HL-60/S4 treated with retinoic acid at 250 ng/mL for 4 days and 3 days (cell line): ENCODE measurements at regions not wholly inside any gene's neighbourhood (a gene's known extent, or its start where the extent isn't known, plus 50 kb on each side); places are given as distances from the start of the nearest gene placed in this dataset.
"Not testable (repeated sequence)": the region's sequence is repeated elsewhere in the genome, so short reads cannot be mapped to it uniquely, and the experiment has no call there.

Experiments
- in situ Hi-C: fragments of 300-500 bp; cut with MboI; formaldehyde crosslinking; loops from 2 replicates; pipeline ENCODE4 v1.7.0; 2022; ENCODE audit warnings: low sequenced_read_pairs

DNA sequence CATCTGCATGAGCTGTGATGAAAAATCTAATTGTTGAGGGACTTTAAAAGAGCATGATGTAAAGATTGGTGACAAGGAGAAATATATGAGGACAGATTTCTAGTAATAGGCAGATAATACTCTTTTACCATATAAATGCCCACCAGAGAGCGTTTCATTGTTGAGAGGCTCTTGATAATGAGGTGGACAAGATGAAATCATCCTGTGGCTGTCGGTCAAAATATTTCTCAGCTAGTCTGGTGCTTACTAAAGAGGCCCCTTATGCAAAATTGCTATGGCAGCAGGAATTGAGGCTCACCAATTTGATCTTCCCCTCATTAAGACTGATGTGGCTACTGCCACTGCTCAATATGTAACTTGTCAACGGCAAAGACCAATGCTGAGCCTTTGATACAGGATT is 225.0 kb upstream of the RASGRP1 start:
- in situ Hi-C loops = no loop called here

DNA sequence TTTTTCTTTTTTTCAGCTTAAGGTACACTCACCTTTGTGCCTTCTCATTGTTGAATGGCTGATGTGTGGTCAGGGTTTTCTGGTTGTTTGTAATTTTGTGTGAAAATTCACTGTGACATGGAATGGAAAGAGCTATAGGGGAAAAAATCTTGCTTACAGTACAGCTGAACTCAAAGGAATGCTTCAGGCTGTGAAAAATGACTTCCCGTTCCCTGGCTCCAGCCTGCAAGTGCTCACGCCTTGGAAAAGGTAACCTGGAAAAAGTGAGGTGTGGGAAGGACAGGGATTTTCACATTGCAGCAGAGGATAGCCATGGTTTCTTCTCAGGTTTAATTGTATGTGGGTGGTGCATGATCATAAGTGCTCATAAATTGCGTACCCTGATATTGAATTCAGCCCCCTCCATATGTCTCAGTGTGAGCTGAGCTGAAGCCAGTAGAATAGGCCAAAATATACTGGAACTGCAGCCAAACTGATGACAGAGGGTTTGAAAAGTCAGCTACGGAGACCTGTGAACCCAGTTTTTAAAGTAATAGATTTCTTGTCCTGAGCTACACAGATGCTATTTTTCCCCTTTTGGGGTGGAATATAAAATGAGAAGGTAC is 228.7 kb upstream of the RASGRP1 start:
- in situ Hi-C loops = no loop called here

DNA sequence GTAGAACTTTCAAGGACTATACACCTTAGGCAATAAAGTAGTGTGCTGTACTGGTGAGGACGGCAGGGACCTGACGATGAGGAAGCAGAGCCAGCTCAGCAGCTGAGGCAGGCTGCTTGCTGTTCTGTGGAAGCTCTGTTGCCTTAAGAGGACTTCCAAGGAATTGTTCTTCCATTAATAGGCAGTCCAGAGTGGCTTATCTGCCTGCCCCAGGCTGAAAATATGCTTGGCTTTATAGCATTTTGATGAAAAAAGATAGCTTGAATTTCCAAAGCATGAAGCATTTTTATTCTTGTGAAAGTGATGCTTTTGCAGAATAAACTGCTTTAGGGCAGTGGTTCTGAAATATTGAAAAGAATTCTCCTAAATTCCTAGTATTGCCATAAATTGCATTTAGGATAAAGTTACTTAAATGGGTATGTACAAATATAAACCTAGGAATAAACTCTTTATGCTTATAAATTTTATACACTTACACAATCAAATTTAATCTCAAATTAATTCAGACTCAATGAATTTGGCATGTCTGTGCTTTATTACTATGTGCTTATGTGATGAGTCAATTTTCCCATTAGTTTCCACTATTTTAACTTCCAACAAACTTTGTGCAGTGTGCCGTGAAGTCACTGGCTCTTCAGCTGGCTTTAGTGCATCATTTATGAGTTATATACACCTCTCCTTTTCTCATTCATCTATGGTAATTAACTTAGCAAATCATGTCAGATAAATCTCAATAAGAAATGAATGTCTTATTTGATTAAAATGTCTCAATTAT is 231.0 kb upstream of the RASGRP1 start:
- in situ Hi-C loops = no loop called here

DNA sequence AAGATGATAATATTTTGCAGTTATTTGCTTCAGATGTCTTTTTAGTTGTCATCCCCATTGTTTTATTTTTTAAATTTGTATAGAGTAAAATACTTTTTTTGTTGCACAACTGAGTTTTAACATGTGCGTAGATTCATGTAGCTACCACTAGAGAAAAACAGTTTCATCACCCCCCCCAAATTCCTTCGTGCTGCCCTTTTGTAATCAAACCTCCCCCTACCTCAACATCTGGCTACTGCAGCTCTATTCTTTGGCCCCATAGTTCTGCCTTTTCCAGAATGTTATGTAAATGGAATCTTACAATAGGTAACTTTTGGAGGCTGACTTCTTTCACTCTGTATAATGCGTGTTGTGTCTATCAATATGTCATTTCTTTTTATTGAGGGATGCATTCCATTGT is 232.0 kb upstream of the RASGRP1 start:
- in situ Hi-C loops = no loop called here

DNA sequence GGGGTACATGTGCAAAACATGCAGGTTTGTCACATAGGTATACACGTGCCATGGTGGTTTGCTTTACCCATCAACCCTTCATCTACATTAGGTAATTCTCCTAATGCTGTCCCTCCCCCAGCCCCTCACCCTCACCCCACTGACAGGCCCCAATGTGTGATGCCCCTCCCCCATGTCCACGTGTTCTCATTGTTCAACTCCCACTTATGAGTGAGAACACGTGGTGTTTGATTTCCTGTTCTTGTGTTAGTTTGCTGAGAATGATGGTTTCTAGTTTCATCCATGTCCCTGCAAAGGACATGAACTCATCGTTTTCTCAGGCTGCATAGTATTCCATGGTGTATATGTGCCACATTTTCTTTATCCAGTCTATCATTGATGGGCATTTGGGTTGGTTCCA is 232.9 kb upstream of the RASGRP1 start:
- in situ Hi-C loops = not testable (repeated sequence)

DNA sequence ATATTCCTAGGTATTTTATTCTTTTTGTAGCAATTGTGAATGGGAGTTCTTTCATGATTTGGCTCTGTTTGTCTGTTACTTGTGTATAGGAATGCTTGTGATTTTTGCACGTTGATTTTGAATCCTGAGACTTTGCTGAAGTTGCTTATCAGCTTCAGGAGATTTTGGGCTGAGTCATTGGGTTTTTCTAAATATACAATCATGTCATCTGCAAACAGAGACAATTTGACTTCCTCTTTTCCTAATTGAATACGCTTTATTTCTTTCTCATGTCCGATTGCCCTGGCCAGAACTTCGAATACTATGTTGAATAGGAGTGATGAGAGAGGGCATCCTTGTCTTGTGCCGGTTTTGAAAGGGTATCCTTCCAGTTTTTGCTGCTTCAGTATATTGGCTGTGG is 234.6 kb upstream of the RASGRP1 start:
- in situ Hi-C loops = not testable (repeated sequence)

DNA sequence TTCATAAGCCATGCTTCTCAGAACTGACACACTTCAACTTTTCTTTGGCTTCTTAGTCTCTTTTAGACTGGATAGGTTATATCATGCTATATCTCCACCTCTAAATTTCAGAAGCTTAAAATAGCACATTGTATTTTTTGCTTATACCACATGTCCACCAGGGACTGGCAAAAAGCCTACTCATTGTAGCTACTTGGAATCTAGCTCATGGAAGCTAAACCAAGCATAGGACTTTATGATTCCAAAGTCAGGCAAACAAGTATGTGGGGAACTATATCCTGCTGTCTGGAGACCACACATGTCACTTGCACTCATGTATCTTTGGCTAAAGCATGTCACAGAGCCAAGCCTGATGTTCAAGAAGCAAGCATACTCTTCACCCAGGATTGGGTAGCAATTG is 245.0 kb upstream of the RASGRP1 start:
- in situ Hi-C loops = loop anchor here (25.0 kb wide), 1 partner anchor 928 kb away; no protein-coding TSS in a partner anchor

DNA sequence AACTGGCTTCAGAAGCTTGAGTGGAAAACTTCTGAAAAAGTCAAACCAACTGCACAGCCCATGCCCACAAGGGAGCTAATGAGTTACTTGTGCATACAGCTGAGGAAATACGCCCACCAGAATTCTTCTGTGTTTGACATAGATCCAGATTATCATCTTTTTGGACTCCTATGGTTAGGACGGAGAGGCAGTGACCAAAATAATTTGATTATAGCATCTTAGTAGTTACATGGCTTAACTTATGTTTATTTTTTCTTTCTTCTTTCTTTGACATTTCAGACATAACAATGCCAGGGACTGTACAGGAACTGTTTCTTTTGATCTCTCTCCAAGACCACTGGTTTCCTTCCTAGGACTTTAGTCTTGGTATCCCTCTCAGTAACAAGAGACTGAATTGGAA is 246.1 kb upstream of the RASGRP1 start:
- in situ Hi-C loops = loop anchor here (25.0 kb wide), 1 partner anchor 927 kb away; no protein-coding TSS in a partner anchor

DNA sequence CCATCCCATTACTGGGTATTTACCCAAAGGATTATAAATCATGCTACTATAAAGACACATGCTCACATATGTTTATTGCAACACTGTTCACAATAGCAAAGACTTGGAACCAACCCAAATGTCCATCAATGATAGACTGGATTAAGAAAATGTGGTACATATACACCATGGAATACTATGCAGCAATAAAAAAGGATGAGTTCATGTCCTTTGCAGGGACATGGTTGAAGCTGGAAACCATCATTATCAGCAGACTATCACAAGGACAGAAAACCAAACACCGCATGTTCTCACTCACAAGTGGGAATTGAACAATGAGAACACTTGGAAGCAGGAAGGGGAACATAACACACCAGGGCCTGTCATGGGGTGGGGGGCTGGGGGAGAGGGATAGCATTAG is 249.6 kb upstream of the RASGRP1 start:
- in situ Hi-C loops = loop anchor here (25.0 kb wide), 1 partner anchor 923 kb away; no protein-coding TSS in a partner anchor

DNA sequence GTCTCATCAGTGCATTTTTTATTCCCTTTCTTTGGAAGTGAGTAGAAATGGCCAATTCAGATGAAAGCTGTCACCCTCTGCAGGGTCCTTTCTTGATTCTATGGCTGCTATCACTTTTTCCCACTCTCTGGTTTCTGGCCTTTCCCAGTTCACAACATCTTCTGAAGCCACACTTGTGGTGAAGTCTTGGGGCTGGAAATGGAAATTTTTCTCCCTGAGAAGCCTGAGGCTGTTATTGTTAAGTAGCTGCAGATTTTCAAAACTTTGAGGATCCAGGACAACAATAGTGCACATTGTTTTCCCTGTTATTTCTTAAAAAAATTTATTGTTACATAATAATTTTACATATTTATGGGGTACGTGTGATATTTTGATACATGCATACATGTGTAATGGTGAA is 250.3 kb upstream of the RASGRP1 start:
- in situ Hi-C loops = loop anchor here (25.0 kb wide), 1 partner anchor 922 kb away; no protein-coding TSS in a partner anchor

DNA sequence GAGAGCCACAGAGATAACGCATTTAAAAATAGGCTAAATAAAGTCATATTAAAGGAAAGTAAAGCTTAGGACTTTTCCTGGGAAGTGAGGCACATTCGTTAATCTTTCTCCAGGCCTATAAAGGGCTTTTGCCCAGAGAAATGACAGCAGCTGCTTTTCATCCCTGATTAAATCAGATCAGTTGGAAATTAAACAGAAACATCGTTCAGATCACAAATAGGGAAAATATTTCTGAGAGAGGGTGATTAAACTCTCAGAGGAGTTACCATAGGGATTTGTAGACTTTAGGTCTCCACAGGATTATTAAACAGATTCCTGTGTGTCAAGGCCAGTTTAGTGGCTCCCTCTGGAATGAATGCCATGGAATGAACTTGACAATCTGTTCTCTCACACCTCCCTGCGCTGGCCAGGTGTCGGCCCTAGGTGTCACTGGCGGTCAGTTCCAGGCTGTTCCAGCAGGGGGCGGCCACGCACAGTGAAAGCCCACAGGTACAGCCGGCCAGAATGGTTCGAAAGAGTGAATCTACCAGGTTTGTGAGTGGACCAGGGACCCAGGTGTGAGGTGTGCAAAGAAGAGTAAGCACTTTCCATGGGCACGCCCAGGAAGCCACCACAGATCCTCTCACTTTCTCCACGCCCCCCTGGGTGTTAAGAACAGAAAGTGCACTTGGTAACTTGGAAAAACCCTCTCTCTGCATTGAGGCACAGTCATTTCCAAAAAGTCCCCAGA is 253.0 kb upstream of the RASGRP1 start:
- in situ Hi-C loops = loop anchor here (25.0 kb wide), 1 partner anchor 920 kb away; no protein-coding TSS in a partner anchor

DNA sequence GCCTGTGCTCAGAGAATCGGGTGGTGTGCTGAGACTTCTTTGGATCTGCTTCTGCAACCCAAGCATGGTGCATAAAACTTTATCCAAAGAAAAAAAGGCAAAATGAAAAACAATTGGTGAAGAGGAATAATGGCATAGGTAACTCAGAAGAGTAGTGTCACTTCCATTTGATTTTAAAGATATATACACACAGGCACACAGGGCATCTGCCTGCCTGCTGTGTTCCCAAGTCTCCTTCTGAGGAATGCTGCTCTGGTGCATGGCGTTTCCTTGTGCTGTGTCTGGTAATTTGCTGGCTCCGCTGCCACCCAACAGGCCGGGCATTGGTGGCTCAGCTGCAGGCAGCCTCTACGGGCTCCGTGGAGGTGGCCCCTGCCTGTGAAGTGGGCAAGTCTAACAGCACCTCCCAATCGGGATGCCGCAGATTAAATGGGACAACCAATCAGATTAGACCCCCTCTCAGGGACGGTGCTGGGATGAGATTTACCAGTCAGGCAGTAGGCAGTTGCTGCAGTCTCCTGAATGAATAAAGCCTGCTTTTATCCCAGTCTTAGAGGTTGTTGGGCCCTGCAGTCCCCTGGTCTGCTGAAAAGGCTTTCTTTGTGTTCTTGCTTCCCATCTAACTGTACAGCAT is 253.7 kb upstream of the RASGRP1 start:
- in situ Hi-C loops = loop anchor here (25.0 kb wide), 1 partner anchor 919 kb away; no protein-coding TSS in a partner anchor

DNA sequence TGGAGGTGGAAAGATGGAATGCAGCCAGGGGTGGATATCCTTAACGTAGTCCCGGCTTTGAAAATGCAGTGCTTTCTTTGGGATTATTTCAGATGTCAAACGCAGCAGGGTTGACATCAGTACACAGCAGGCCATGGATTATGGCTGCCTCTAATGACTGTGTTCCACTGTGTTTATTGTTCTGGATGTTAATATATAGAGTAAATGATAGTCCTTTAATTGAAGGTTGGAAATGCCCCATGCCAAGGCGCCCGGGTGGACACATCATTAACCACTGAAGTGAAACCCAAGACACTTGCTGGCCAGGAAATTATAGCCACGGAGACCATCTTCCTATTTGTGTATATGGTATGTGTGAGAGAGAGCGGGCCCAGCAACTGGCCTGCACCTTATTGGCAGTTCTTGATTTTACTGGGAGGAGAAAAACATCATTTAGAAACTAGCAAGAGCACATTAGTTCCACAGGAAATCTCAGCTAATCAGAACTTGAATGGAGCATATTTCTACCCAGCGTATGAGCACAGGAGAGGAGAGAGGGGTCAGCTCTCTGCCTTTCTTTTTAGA is 254.9 kb upstream of the RASGRP1 start:
- in situ Hi-C loops = loop anchor here (25.0 kb wide), 1 partner anchor 918 kb away; no protein-coding TSS in a partner anchor

DNA sequence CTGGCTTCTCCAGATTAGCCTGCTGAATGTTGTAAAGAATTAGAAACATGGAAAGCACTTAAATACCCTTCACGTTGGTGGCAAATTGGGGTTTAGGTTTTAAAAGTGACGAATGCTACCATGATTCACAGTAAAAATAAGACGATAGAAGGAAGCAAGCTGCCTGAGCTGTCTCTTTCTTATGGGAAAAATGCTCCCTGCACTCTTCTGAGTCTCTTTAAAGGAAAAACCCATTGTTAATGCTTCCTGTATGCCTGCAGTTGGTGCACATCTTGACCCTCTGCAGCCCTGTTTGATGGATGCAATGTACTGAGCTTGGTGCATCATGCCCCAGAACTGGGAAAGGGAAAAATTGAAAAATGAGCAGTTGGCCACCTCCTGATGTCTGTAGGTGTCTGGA is 258.6 kb upstream of the RASGRP1 start:
- in situ Hi-C loops = loop anchor here (25.0 kb wide), 1 partner anchor 914 kb away; no protein-coding TSS in a partner anchor

DNA sequence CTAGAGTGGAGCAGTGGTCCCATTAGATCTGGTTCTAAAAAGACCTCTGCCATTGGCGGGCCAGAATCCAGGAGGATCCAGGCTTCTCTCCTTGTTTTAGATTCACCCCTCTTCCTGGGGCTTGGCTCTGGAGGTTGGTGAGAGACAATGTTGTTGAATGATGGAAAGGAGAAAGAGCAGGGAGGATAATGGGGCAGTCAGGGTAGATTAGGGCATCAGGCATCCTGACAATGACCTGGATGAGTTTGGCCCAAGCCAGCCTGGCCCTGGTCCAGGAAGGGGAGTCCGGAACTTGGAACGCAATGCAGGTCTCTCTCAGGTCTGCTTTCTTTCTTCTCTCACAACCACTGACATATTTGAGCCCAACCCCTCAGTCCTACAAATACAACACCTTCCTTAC is 260.1 kb upstream of the RASGRP1 start:
- in situ Hi-C loops = loop anchor here (25.0 kb wide), 1 partner anchor 913 kb away; no protein-coding TSS in a partner anchor

DNA sequence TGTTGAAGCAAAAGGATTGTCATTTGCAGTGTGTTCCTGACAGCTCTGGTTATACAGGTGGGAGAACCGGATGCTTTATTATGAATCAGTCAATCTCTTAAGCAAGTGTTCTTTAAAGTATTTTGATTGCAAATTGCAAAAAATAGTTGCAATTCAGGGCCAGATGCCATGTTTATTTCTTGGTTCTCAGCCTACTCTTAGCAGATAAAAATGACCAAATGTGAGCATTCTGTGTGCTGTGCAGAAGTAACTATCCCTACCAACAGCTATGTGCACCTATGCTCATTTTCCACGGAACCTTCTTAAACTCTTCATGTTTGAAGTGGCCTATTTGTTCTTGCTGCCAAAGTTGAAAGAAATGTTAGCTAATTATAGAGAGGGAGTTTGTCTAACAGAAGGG is 262.3 kb upstream of the RASGRP1 start:
- in situ Hi-C loops = no loop called here

DNA sequence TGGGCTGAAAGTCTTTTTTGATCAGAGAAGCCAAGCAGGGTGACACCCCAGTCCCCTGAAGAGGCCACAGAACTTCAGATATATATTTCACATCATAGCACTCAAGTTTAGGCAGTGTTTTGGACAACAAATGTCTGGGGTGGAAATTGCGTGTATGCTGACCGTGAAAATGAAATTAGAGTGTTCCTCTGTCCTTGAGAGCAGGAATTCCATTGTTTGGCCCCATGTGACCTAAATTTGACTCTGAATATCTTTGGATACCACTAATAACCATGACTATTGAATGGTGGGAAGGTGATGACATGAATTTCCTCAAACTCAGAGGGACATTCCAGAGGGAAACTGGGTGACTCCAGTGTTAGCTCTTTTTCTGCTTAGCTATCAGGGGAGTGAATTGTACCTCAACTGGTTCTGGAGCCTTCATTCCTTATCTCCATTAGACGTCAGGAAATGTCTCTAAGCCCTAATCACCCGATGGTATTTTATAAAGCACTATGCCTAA is 263.5 kb upstream of the RASGRP1 start:
- in situ Hi-C loops = no loop called here

DNA sequence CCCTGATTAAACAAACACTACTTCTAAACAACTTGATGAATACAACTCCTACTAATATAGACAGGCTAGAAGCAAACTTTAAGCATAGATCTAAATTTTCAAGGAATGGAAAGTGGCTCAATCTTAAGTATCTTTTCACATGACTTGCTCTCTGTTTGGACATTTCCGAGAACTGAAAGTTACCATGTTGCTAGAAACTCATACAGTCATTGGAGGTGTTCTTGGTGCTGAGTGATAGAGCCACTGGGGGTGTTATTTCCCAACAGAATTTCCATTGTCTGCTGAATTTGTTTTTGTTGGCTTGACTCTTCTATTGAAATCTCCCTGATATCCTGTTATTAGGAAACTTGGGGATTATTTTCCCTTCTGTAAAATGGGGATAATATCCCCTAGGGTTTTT is 264.5 kb upstream of the RASGRP1 start:
- in situ Hi-C loops = no loop called here

DNA sequence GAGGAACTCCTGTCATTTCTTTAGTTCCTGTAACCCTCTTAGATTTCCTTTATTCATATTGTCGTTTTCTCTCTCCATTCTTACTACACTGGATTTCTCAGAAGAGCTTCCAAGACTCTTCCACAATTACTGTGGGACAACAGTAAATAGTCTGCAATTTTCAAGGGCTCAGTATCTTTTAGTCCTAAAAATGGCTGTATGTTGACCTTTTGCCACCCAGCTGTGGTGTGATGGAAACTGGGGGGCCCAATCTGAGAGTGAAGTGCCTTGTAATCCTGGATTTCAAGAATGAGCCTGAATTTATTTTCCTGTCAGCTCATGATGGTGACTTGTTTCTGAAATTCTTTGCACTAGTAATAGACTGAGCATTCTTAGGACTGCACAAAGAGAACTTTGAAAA is 277.6 kb upstream of the RASGRP1 start:
- in situ Hi-C loops = no loop called here

DNA sequence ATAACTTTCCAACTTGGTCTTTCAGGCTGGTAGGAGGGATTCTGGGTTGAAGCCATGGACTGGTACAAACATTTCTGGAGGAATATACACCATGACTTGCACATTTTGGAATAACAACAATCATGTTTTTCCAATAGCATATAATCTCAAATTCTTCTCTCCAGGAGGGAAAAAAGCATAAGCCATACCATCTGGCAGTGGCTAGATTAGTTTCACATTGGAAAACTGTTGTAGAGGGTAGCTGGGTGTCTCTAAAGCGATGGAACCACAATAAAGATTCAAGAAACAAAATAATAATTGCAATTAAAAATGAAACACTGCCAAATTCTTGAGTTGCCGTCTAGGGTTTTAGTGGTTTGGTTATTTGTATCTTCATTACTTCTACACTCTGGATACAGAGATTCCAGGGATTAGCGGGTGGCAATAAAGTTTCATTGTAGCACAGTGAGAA is 278.5 kb upstream of the RASGRP1 start:
- in situ Hi-C loops = no loop called here
